Epithelial cell of proximal tubule (primary cell): ENCODE measurements at regions not wholly inside any gene's neighbourhood (a gene's known extent, or its start where the extent isn't known, plus 50 kb on each side); places are given as distances from the start of the nearest gene placed in this dataset.

ENCODE experiments used
- DNase-seq: peaks from one replicate; pipeline ENCODE4 v3.0.0-alpha.2; 2011; ENCODE audit warnings: low read depth
- H3K4me3 ChIP-seq: 2 replicates; pipeline ENCODE4 v1.5.1; 2011; ENCODE audit warnings: low read depth, mild to moderate bottlenecking, low read length
- CTCF ChIP-seq: conservative IDR thresholded peaks from 2 replicates; pipeline ENCODE4 v1.5.1; 2012; ENCODE audit warnings: low read depth, mild to moderate bottlenecking, low read length

- no peak for TF ChIP-seq CTCF
- H3K4me3 ChIP-seq, result no peak overlapping the region
- no peak for DNase-seq
These were observed 92.3 kb upstream of the TMEM168 start for GRCh38 chr7:112882511-112882910.

GRCh38 chr7:112882022-112882421 is 91.8 kb upstream of the TMEM168 start:
- no peak for TF ChIP-seq CTCF
- H3K4me3 ChIP-seq, result no peak overlapping the region
- DNase-seq, result no peak

- no peak for TF ChIP-seq CTCF
- DNase-seq, result no peak
These were observed 90.7 kb upstream of the TMEM168 start for GRCh38 chr7:112880818-112881418.

GRCh38 chr7:112877691-112878460 is 87.7 kb upstream of the TMEM168 start:
- DNase-seq, result no peak
- TF ChIP-seq CTCF, result no peak
- no peak overlapping the region for H3K4me3 ChIP-seq

More at GRCh38 chr7:112880818-112881418, 90.7 kb upstream of the TMEM168 start:
- no peak overlapping the region for H3K4me3 ChIP-seq

- TF ChIP-seq CTCF, result no peak
- no peak overlapping the region for H3K4me3 ChIP-seq
- peak; percentile 31 for DNase-seq
These were observed 86.7 kb upstream of the TMEM168 start for GRCh38 chr7:112876877-112877276.

- no peak for DNase-seq
- H3K4me3 ChIP-seq, result no peak overlapping the region
- TF ChIP-seq CTCF, result no peak
These were observed 84.7 kb upstream of the TMEM168 start for GRCh38 chr7:112874909-112875308.
